Neural progenitor cell (in vitro differentiated cells): ENCODE measurements at regions not wholly inside any gene's neighbourhood (a gene's known extent, or its start where the extent isn't known, plus 50 kb on each side); places are given as distances from the start of the nearest gene placed in this dataset.

ENCODE experiments used
- DNase-seq: peaks from one replicate; pipeline ENCODE4 v3.0.0-alpha.2; 2016; ENCODE audit warnings: low spot score
- H2AFZ ChIP-seq: fragments of 200-600 bp; sonication (generic); replicated peaks from 2 replicates; pipeline ENCODE4 v1.6.1; 2016; ENCODE audit warnings: antibody characterized with exemption
- H3F3A ChIP-seq: fragments of 200-600 bp; sonication (generic); 2 replicates; pipeline ENCODE4 v1.6.1; 2016; ENCODE audit warnings: antibody characterized with exemption, low read depth
- H3K27ac ChIP-seq: fragments of 200-600 bp; sonication (generic); 2 replicates; pipeline ENCODE4 v1.5.1; 2016; ENCODE audit warnings: mild to moderate bottlenecking
- H3K27me3 ChIP-seq: fragments of 200-600 bp; sonication (generic); 2 replicates; pipeline ENCODE4 v1.6.1; 2016; ENCODE audit warnings: mild to moderate bottlenecking, moderate library complexity
- H3K36me3 ChIP-seq: fragments of 200-600 bp; sonication (generic); 2 replicates; pipeline ENCODE4 v1.5.1; 2016
- H3K4me1 ChIP-seq: fragments of 200-600 bp; sonication (generic); 2 replicates; pipeline ENCODE4 v1.6.1; 2016; ENCODE audit warnings: mixed run types
- H3K4me2 ChIP-seq: fragments of 200-600 bp; sonication (generic); 2 replicates; pipeline ENCODE4 v1.6.1; 2016
- H3K4me3 ChIP-seq: fragments of 200-600 bp; sonication (generic); 2 replicates; pipeline ENCODE4 v1.5.1; 2016
- H3K79me2 ChIP-seq: fragments of 200-600 bp; sonication (generic); 2 replicates; pipeline ENCODE4 v1.6.1; 2016; ENCODE audit warnings: low read depth
- H3K9ac ChIP-seq: fragments of 200-600 bp; sonication (generic); 2 replicates; pipeline ENCODE4 v1.6.1; 2016
- H3K9me3 ChIP-seq: fragments of 200-600 bp; sonication (generic); 2 replicates; pipeline ENCODE4 v1.5.1; 2016; ENCODE audit warnings: low read depth
- H4K20me1 ChIP-seq: fragments of 200-600 bp; sonication (generic); 2 replicates; pipeline ENCODE4 v1.6.1; 2016; ENCODE audit warnings: low read depth
- H3K27ac Mint-ChIP-seq: 3 replicates; pipeline ENCODE4 v1.8.0; 2021; ENCODE audit warnings: mixed read lengths
- H3K27me3 Mint-ChIP-seq: 2 replicates; pipeline ENCODE4 v1.8.0; 2022; ENCODE audit warnings: low read depth, mild to moderate bottlenecking, inconsistent platforms, moderate library complexity, mixed read lengths; ENCODE audit not compliant: insufficient read depth
- H3K36me3 Mint-ChIP-seq: 3 replicates; pipeline ENCODE4 v1.8.0; 2021; ENCODE audit warnings: mixed read lengths
- H3K4me1 Mint-ChIP-seq: 3 replicates; pipeline ENCODE4 v1.8.0; 2021; ENCODE audit warnings: mixed read lengths
- H3K4me3 Mint-ChIP-seq: 3 replicates; pipeline ENCODE4 v1.8.0; 2021; ENCODE audit warnings: mild to moderate bottlenecking, moderate library complexity, mixed read lengths
- H3K9me3 Mint-ChIP-seq: 3 replicates; pipeline ENCODE4 v1.8.0; 2020; ENCODE audit warnings: mixed read lengths
- CTCF ChIP-seq: fragments of 200-600 bp; sonication (generic); IDR thresholded peaks from 2 replicates; pipeline ENCODE4 v1.5.1; 2017; ENCODE audit warnings: antibody characterized with exemption, mild to moderate bottlenecking
- EZH2 ChIP-seq: fragments of 200-600 bp; sonication (generic); IDR thresholded peaks from 2 replicates; pipeline ENCODE4 v1.6.1; 2017; ENCODE audit warnings: antibody characterized with exemption, mild to moderate bottlenecking, moderate library complexity
- EZH2phosphoT487 ChIP-seq: fragments of 200-600 bp; sonication (generic); IDR thresholded peaks from 2 replicates; pipeline ENCODE4 v1.6.1; 2017; ENCODE audit warnings: antibody characterized with exemption

- no peaks in the 10 kb centered on the region for H3K4me1 Mint-ChIP-seq
- no peak for TF ChIP-seq EZH2
- no peak for TF ChIP-seq EZH2phosphoT487
- TF ChIP-seq CTCF = no peak
- Histone ChIP-seq H3K27me3 (no peaks in the 10 kb centered on the region), H2AFZ (no peak overlapping the region), H3K79me2 (no peaks in the 10 kb centered on the region), H3K4me1 (no peaks in the 10 kb centered on the region), H3K9me3 (no peaks in the 10 kb centered on the region), H3K4me3 (no peak overlapping the region), H3K36me3 (no peaks in the 10 kb centered on the region), H3K9ac (no peak overlapping the region), H4K20me1 (no peaks in the 10 kb centered on the region), H3F3A (no peaks in the 10 kb centered on the region), H3K27ac (no peak overlapping the region), H3K4me2 (no peak overlapping the region)
- no peak for DNase-seq
- no peak overlapping the region for H3K27ac Mint-ChIP-seq
- no peaks in the 10 kb centered on the region for H3K36me3 Mint-ChIP-seq
- no peaks in the 10 kb centered on the region for H3K27me3 Mint-ChIP-seq
- no peak overlapping the region for H3K4me3 Mint-ChIP-seq
- no peaks in the 10 kb centered on the region for H3K9me3 Mint-ChIP-seq
These were observed 95.8 kb upstream of the SPRED2 start for GRCh38 chr2:65528241-65528574.

DNA sequence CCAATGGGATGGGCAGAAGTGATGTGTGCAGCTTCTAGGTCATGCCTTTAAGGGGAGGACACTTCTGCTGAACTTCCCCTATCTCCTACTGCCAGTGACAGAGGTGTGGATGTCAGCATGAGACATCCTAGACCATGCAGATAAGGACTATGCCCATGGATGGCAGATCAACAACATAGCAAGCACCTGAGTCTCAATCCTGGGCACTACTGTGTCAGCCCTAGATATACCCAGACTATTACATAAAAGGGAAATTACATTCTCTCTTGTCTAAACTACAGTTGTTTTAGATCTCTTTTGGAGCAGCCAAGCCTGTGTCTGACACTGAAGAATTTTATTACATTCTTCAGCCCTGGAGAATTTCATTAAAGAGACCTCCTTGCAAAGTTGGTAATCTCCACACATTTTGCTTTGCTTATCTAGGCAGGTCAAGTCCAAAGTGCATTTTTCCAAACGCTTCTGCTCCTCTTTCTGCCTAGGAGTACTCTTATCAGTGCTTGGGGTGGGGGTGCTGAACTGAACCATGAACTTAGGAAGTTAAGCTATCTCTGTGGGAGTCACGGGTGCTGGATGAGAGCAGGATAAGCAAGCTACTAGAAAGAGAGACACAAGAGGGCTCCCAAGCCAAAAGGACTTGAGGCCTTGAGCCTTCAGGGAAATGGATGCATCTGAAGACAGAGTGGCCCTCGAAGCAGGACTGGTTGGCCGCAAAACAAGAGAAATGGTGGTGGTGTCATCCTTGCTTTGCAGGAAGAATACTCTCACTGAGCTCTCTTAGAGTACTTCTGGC lies 95.2 kb upstream of the SPRED2 start:
- no peak for DNase-seq
- no peaks in the 10 kb centered on the region for H3K36me3 ChIP-seq
- no peaks in the 10 kb centered on the region for H3F3A ChIP-seq
- no peaks in the 10 kb centered on the region for H3K27me3 ChIP-seq
- H3K79me2 ChIP-seq = no peaks in the 10 kb centered on the region
- H3K4me1 ChIP-seq = no peaks in the 10 kb centered on the region
- Mint-ChIP-seq H3K9me3 (no peaks in the 10 kb centered on the region), H3K4me1 (no peaks in the 10 kb centered on the region), H3K27me3 (no peaks in the 10 kb centered on the region), H3K4me3 (no peak overlapping the region), H3K27ac (no peak overlapping the region), H3K36me3 (no peaks in the 10 kb centered on the region)
- no peak overlapping the region for H3K27ac ChIP-seq
- H3K4me2 ChIP-seq = no peak overlapping the region
- no peak overlapping the region for H3K9ac ChIP-seq
- H4K20me1 ChIP-seq = no peaks in the 10 kb centered on the region
- TF ChIP-seq EZH2phosphoT487 (no peak), CTCF (no peak), EZH2 (no peak)
- H3K9me3 ChIP-seq = no peaks in the 10 kb centered on the region
- no peak overlapping the region for H2AFZ ChIP-seq
- H3K4me3 ChIP-seq = no peak overlapping the region

DNA sequence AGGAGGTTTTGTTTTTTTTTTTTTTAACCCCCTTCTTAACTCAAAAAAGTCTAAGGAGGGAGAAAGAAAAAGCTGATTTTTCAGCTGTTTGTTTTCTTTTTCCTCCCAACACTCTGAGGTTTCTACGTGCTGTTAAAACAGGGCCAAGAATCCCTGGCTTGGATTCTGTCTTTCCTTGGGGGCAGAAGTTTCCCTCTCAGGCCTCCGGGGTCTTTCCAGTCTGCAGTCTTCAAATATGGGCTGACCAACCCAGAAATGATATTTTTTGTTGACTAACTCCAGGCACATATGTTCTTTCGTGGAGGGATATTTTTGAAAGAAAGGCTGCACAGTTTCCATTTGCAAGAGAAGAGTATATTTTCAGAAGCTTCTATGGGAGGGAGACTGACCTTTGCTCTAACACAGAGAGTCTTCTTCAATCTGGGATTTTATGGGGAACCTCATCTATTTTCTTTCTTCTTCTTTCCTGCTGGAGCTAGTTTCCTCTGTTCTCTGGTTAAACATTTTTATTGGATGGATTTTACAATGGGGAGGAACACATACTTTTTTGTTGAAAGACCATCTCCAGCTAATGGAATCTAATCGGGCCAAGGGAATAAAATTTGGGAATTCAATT lies 93.3 kb upstream of the SPRED2 start:
- TF ChIP-seq EZH2phosphoT487 (no peak), EZH2 (no peak), CTCF (no peak)
- H3K27ac Mint-ChIP-seq = no peak overlapping the region
- H3K36me3 ChIP-seq = no peaks in the 10 kb centered on the region
- no peak overlapping the region for H3K4me3 Mint-ChIP-seq
- H3K27me3 ChIP-seq = no peaks in the 10 kb centered on the region
- no peaks in the 10 kb centered on the region for H3K9me3 ChIP-seq
- H3K4me2 ChIP-seq = no peak overlapping the region
- H3K9me3 Mint-ChIP-seq = peaks cover 5% of the 10 kb centered on the region
- H3K79me2 ChIP-seq = no peaks in the 10 kb centered on the region
- no peaks in the 10 kb centered on the region for H4K20me1 ChIP-seq
- H3K4me1 ChIP-seq = no peaks in the 10 kb centered on the region
- no peaks in the 10 kb centered on the region for H3F3A ChIP-seq
- H3K4me1 Mint-ChIP-seq = no peaks in the 10 kb centered on the region
- no peak overlapping the region for H3K27ac ChIP-seq
- peak overlapping the region; percentile 60 for H2AFZ ChIP-seq
- DNase-seq = no peak
- no peak overlapping the region for H3K4me3 ChIP-seq
- H3K36me3 Mint-ChIP-seq = no peaks in the 10 kb centered on the region
- H3K9ac ChIP-seq = no peak overlapping the region
- H3K27me3 Mint-ChIP-seq = no peaks in the 10 kb centered on the region
